ENCODE measurements at regions not wholly inside any gene's neighbourhood (a gene's known extent, or its start where the extent isn't known, plus 50 kb on each side); places are given as distances from the start of the nearest gene placed in this dataset.

- TF ChIP-seq POLR2AphosphoS5 (IDR thresholded peaks at IDR 0.05; ENCODE audit: insufficient read depth, low read depth, low read length) (no peak), CTCF (IDR thresholded peaks at IDR 0.05; ENCODE audit: extremely low read depth in 1 of 2, insufficient read depth in 1 of 2, low read depth in 1 of 2, low read length in 2 of 2) (no peak), JUN (IDR thresholded peaks at IDR 0.05; ENCODE audit: borderline replicate concordance, insufficient read depth, insufficient read length, low read depth) (no peak), POLR2A (IDR thresholded peaks at IDR 0.05; ENCODE audit: low read depth, low read length) (no peak), FOS (IDR thresholded peaks at IDR 0.05; ENCODE audit: borderline replicate concordance, insufficient read depth, low read length) (no peak), EZH2 (IDR thresholded peaks at IDR 0.05; ENCODE audit: borderline replicate concordance, low read depth, low read length, severe bottlenecking) (no peak), MAX (IDR thresholded peaks at IDR 0.05; ENCODE audit: insufficient read depth, insufficient read length) (no peak)
These were observed 74.8 kb upstream of the PACRGL start for GRCh38 chr4:20625426-20625825.

Measured in endothelial cell of umbilical vein (primary cell).